GM18511 (cell line): ENCODE measurements at regions not wholly inside any gene's neighbourhood (a gene's known extent, or its start where the extent isn't known, plus 50 kb on each side); places are given as distances from the start of the nearest gene placed in this dataset.
A peak's percentile ranks its signal among the peaks of the same experiment; 100 is the strongest.

Source experiments
- ATAC-seq: cut with Tn5 transposase; IDR thresholded peaks from one replicate; pipeline ENCODE4 v1.9.1; 2021; ENCODE audit warnings: mild to moderate bottlenecking, moderate library complexity; ENCODE audit not compliant: unreplicated experiment

- no peak for ATAC-seq
These were observed 500.6 kb upstream of the AGTR1 start for GRCh38 chr3:148197061-148197460.

- peak; percentile 58 for ATAC-seq
These were observed 495.3 kb upstream of the AGTR1 start for GRCh38 chr3:148202386-148202785.

GRCh38 chr3:148203297-148204010 is 494.2 kb upstream of the AGTR1 start:
- ATAC-seq: no peak

- ATAC-seq: no peak
These were observed 493.6 kb upstream of the AGTR1 start for GRCh38 chr3:148204131-148204530.

- no peak for ATAC-seq
These were observed 491.7 kb upstream of the AGTR1 start for GRCh38 chr3:148205977-148206376.

- ATAC-seq: no peak
These were observed 491.3 kb upstream of the AGTR1 start for GRCh38 chr3:148206446-148206845.

- no peak for ATAC-seq
These were observed 488.7 kb upstream of the AGTR1 start for GRCh38 chr3:148208975-148209374.

- peak; percentile 95 for ATAC-seq
These were observed 486.0 kb upstream of the AGTR1 start for GRCh38 chr3:148211725-148212124.

- ATAC-seq: no peak
These were observed 483.0 kb upstream of the AGTR1 start for GRCh38 chr3:148214705-148215104.

GRCh38 chr3:148217317-148217716 is 480.4 kb upstream of the AGTR1 start:
- ATAC-seq: no peak

GRCh38 chr3:148218222-148218621 is 479.5 kb upstream of the AGTR1 start:
- ATAC-seq: no peak

GRCh38 chr3:148219999-148220398 is 477.7 kb upstream of the AGTR1 start:
- ATAC-seq: no peak

- ATAC-seq: no peak
These were observed 476.4 kb upstream of the AGTR1 start for GRCh38 chr3:148221303-148221702.

- no peak for ATAC-seq
These were observed 474.4 kb upstream of the AGTR1 start for GRCh38 chr3:148223266-148223665.

- no peak for ATAC-seq
These were observed 471.5 kb upstream of the AGTR1 start for GRCh38 chr3:148226246-148226645.

GRCh38 chr3:148227534-148227933 is 470.2 kb upstream of the AGTR1 start:
- ATAC-seq: no peak

GRCh38 chr3:148229107-148229506 is 468.6 kb upstream of the AGTR1 start:
- peak; percentile 71 for ATAC-seq

GRCh38 chr3:148230473-148230872 is 467.2 kb upstream of the AGTR1 start:
- no peak for ATAC-seq

GRCh38 chr3:148232389-148232788 is 465.3 kb upstream of the AGTR1 start:
- ATAC-seq: no peak

GRCh38 chr3:148233403-148233802 is 464.3 kb upstream of the AGTR1 start:
- no peak for ATAC-seq

- ATAC-seq: no peak
These were observed 463.2 kb upstream of the AGTR1 start for GRCh38 chr3:148234536-148234935.

- no peak for ATAC-seq
These were observed 462.1 kb upstream of the AGTR1 start for GRCh38 chr3:148235566-148235965.

GRCh38 chr3:148238421-148238821 is 459.3 kb upstream of the AGTR1 start:
- ATAC-seq: no peak
